ENCODE measurements at regions not wholly inside any gene's neighbourhood (a gene's known extent, or its start where the extent isn't known, plus 50 kb on each side); places are given as distances from the start of the nearest gene placed in this dataset.

GRCh38 chr10:84987039-84987438, 658.6 kb downstream of the CCSER2 start:
- no peak for TF ChIP-seq ZBTB1 (tag by site-specific recombination; IDR thresholded peaks at IDR 0.05)
- TF ChIP-seq, protein P1, sequence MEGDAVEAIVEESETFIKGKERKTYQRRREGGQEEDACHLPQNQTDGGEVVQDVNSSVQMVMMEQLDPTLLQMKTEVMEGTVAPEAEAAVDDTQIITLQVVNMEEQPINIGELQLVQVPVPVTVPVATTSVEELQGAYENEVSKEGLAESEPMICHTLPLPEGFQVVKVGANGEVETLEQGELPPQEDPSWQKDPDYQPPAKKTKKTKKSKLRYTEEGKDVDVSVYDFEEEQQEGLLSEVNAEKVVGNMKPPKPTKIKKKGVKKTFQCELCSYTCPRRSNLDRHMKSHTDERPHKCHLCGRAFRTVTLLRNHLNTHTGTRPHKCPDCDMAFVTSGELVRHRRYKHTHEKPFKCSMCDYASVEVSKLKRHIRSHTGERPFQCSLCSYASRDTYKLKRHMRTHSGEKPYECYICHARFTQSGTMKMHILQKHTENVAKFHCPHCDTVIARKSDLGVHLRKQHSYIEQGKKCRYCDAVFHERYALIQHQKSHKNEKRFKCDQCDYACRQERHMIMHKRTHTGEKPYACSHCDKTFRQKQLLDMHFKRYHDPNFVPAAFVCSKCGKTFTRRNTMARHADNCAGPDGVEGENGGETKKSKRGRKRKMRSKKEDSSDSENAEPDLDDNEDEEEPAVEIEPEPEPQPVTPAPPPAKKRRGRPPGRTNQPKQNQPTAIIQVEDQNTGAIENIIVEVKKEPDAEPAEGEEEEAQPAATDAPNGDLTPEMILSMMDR (tag by site-specific recombination; IDR thresholded peaks at IDR 0.05): no peak
